ENCODE measurements at regions not wholly inside any gene's neighbourhood (a gene's known extent, or its start where the extent isn't known, plus 50 kb on each side); places are given as distances from the start of the nearest gene placed in this dataset.

DNA sequence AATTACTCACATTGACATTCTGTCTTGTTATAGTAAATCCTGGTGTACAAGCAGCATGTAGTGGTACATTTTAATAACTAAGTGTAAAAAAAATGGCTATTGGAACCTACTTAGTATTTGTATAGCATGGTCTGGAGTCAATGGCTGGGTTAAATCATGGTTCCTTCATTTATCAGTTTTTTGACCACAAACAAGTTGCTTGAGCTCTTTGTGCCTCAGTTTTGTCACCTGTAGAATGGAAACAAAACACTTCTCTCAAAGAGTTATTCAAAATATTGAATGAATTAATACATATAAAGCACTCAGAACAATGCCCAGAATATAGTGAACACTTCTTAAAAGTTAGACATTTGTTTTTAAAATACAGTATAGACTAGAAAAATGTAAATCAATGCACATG, 93.2 kb upstream of the HS3ST5 start:
- DNase-seq = no peak
- no peak overlapping the region for H3K4me3 ChIP-seq (ENCODE audit: low read depth in 2 of 2, low read length in 1 of 2)
- POLR2A ChIA-PET = no interaction called here
- H3K36me3 ChIP-seq (replicated peaks in 1 of 2; ENCODE audit: control insufficient read depth in 1 of 2, insufficient read depth in 2 of 2, low read length in 1 of 2) = no peaks in the 10 kb centered on the region
- TF ChIP-seq MEF2A (IDR thresholded peaks at IDR 0.05; ENCODE audit: borderline replicate concordance, low read depth) (no peak), ELF1 (IDR thresholded peaks at IDR 0.05) (no peak), RFX5 (IDR thresholded peaks at IDR 0.05; ENCODE audit: low read length) (no peak), TAF1 (IDR thresholded peaks at IDR 0.05; ENCODE audit: borderline replicate concordance, low read depth, low read length) (no peak), TCF12 (IDR thresholded peaks at IDR 0.05) (no peak), GATA2 (CRISPR knock-in tag; IDR thresholded peaks at IDR 0.05) (no peak), CHD2 (IDR thresholded peaks at IDR 0.05; ENCODE audit: low read length, partially characterized antibody) (no peak)
- TF ChIP-seq, protein P1, sequence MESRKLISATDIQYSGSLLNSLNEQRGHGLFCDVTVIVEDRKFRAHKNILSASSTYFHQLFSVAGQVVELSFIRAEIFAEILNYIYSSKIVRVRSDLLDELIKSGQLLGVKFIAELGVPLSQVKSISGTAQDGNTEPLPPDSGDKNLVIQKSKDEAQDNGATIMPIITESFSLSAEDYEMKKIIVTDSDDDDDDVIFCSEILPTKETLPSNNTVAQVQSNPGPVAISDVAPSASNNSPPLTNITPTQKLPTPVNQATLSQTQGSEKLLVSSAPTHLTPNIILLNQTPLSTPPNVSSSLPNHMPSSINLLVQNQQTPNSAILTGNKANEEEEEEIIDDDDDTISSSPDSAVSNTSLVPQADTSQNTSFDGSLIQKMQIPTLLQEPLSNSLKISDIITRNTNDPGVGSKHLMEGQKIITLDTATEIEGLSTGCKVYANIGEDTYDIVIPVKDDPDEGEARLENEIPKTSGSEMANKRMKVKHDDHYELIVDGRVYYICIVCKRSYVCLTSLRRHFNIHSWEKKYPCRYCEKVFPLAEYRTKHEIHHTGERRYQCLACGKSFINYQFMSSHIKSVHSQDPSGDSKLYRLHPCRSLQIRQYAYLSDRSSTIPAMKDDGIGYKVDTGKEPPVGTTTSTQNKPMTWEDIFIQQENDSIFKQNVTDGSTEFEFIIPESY (IDR thresholded peaks at IDR 0.05; ENCODE audit: borderline replicate concordance, low read depth) = no peak
- no peak overlapping the region for H3K4me2 ChIP-seq
- H3K4me1 ChIP-seq (ENCODE audit: control insufficient read depth in 1 of 2, insufficient read depth in 2 of 2, low read depth in 1 of 2, low read length in 1 of 2) = no peaks in the 10 kb centered on the region
- H3K27ac ChIP-seq (ENCODE audit: low read depth in 2 of 2, low read length in 1 of 2) = no peak overlapping the region
- no peaks in the 10 kb centered on the region for H3K9me2 ChIP-seq
- no peaks in the 10 kb centered on the region for H3K27me3 ChIP-seq (ENCODE audit: insufficient read depth)
- no peak overlapping the region for H3K9ac ChIP-seq
- H2AFZ ChIP-seq (ENCODE audit: low read depth) = no peak overlapping the region
- H4K20me1 ChIP-seq (ENCODE audit: insufficient read depth) = no peaks in the 10 kb centered on the region
- H3F3A ChIP-seq (replicated peaks; ENCODE audit: insufficient read depth) = no peaks in the 10 kb centered on the region
- no peaks in the 10 kb centered on the region for H3K79me2 ChIP-seq (ENCODE audit: insufficient read depth)
- CTCF ChIA-PET = interaction anchor here (1.2 to 1.5 kb wide), 2 partner anchors 11 to 72 kb away, joined by 3 read pairs; no protein-coding TSS in a partner anchor
- H3K9me3 ChIP-seq = no peaks in the 10 kb centered on the region

- H3K9me3 ChIP-seq = no peaks in the 10 kb centered on the region
- H3K36me3 ChIP-seq (replicated peaks in 1 of 2; ENCODE audit: control insufficient read depth in 1 of 2, insufficient read depth in 2 of 2, low read length in 1 of 2) = no peaks in the 10 kb centered on the region
- H3K4me1 ChIP-seq (ENCODE audit: control insufficient read depth in 1 of 2, insufficient read depth in 2 of 2, low read depth in 1 of 2, low read length in 1 of 2) = no peaks in the 10 kb centered on the region
- no peaks in the 10 kb centered on the region for H3F3A ChIP-seq (replicated peaks; ENCODE audit: insufficient read depth)
- no peak overlapping the region for H3K4me3 ChIP-seq (ENCODE audit: low read depth in 2 of 2, low read length in 1 of 2)
- no peaks in the 10 kb centered on the region for H3K27me3 ChIP-seq (ENCODE audit: insufficient read depth)
- DNase-seq = no peak
- H2AFZ ChIP-seq (ENCODE audit: low read depth) = no peak overlapping the region
- H3K9me2 ChIP-seq = no peaks in the 10 kb centered on the region
- H3K4me2 ChIP-seq = no peak overlapping the region
- 18% methylated on average over 1 of the region's 1 CpG for WGBS (ENCODE audit: low lambda C conversion rate)
- CTCF ChIA-PET = no interaction called here
- H3K9ac ChIP-seq = no peak overlapping the region
- H4K20me1 ChIP-seq (ENCODE audit: insufficient read depth) = no peaks in the 10 kb centered on the region
- TF ChIP-seq USF1 (IDR thresholded peaks at IDR 0.05; ENCODE audit: borderline replicate concordance, low read depth) = no peak
- TF ChIP-seq REST (IDR thresholded peaks at IDR 0.05; ENCODE audit: low read depth, low read length) = peak; percentile 73
- TF ChIP-seq, protein P2, sequence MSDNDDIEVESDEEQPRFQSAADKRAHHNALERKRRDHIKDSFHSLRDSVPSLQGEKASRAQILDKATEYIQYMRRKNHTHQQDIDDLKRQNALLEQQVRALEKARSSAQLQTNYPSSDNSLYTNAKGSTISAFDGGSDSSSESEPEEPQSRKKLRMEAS (IDR thresholded peaks at IDR 0.05; ENCODE audit: low read depth) = no peak
- POLR2A ChIA-PET = no interaction called here
- no peak overlapping the region for H3K27ac ChIP-seq (ENCODE audit: low read depth in 2 of 2, low read length in 1 of 2)
- H3K79me2 ChIP-seq (ENCODE audit: insufficient read depth) = no peaks in the 10 kb centered on the region
Measured at GRCh38 chr6:114432400-114432799, 89.6 kb upstream of the HS3ST5 start.

Measured in SK-N-SH (cell line).